CD4-positive, alpha-beta T cell treated with Interleukin-21 for 1 hour (primary cell): ENCODE measurements at regions not wholly inside any gene's neighbourhood (a gene's known extent, or its start where the extent isn't known, plus 50 kb on each side); places are given as distances from the start of the nearest gene placed in this dataset.
"Not testable (repeated sequence)": the region's sequence is repeated elsewhere in the genome, so short reads cannot be mapped to it uniquely, and the experiment has no call there.

ENCODE experiments used
- DNase-seq: peaks from one replicate; pipeline ENCODE4 v3.0.0-alpha.2; 2020

- DNase-seq: no peak
Observed at GRCh38 chr1:58180537-58180936, 366.0 kb downstream of the OMA1 start.

- DNase-seq: not testable (repeated sequence)
Observed at GRCh38 chr1:58169160-58169559, 377.4 kb downstream of the OMA1 start.

GRCh38 chr1:58167131-58167530 is 379.4 kb downstream of the OMA1 start:
- not testable (repeated sequence) for DNase-seq

DNA sequence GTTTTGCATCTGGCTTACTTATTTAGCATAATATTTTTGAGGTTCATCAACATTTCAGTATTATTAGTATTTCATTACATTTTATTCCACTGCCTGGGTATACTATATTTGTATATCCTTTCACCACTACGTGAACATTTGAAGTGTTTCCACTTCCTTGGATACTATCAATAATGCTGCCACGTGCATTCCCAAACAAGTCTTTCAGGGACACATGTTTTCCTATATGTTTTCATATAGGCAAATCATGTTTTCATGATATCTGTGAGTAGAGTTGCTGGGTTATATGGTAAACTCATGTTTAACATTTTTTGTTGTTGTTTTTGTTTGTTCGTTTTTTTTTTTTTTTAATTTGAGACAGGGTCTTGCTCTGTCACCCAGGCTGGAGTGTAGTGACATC is 380.1 kb downstream of the OMA1 start:
- DNase-seq: no peak

DNA sequence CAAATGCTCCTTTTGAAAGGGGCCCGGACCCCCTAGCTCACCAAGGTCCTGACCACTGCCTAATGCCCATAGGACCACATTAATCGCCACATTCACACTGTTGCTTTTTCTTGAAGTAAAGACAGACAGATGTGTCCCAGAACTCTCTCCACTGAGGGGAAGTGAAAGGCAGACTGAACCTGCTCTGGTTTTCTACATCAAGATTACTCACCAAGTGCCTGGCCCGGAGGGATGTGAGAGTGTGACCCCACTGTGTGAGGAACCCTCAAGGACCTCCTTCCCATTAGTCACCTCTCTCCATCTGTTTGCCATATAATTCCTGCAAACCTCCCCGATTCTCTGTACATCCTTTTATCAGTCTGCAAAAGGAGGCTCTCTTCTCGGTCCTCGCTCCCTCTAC is 381.5 kb downstream of the OMA1 start:
- DNase-seq: no peak

- no peak for DNase-seq
Observed at GRCh38 chr1:58162952-58163550, 383.5 kb downstream of the OMA1 start.

- no peak for DNase-seq
Observed at GRCh38 chr1:58159434-58159830, 387.1 kb downstream of the OMA1 start.

DNA sequence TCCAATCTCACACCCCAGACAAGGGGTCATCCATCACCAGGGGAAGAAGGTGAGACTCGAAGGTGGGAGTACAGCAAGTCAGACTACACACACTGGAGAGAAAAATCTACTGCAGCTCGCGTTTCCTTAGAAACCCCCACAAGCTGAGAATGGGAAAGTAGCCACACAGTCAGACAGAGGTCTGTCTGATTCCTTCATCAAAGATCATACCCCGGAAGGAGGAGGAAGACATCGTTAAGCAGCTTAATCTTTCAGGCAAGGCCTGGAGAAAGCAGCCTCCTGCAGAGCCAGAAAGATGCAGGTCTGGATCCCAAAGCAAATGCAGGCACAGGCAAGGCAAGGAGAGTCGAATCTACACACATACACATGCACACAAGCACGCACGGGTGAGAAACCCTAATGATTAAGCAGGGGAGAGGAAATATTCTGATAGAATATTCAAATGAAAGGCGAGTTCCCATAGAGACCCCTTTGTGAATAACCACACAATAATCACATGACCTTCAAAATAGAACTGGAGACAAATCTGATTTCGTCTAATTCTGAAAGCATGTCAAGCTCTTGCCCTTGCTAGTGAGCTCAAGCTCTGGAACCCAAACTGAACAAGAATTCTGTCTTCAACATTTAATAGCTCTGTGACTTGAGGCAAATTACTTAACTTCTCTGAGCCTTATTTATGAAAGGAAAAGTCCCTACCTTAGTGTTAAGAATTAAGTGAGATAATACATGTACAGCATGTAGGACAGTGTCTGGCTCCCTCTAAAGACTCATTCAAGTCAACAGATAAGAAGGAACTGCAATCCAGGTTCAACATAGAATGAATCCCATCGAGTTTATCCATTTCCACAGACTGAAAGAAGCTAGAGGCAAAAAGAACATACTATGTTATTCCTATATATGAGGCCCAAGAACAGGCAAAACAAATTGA is 387.8 kb downstream of the OMA1 start:
- DNase-seq: no peak

DNA sequence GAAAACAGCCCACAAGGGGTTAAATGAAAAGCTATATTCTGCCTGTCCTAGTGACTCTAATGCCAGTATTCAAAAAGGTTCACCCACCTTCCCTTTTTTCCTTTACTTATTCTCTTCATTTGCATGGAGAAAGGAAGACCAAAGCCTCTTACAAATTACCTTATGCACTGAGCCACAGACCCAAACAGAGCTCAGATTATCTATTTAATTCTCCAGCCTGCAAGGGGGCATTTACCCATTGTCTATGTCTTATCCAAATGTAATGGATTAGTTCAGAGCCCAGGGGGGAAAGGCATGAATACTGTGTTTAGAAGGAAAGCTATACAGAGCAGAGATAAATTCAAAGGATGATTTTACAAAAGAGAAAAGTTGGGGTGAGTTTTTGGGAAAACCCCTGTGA is 388.5 kb downstream of the OMA1 start:
- no peak for DNase-seq

DNA sequence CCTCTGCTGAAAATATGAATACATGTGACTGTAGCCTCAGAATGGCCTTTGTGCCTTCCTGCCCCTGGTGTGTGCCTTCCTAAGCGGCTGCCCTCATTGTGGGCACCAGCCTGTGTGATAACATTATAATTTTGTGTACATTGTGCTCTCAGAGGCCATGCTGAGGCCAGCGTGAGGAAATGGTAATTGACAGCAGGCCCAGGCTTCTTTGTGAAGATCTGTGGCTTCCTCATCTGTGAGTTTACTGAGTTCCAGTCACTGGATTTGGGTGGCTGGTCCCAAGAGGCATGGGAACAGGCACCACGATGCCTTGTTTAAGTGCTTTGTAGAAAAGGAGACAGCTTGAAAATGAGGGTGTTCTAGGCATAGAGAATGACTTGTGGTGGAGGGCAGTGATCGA is 389.3 kb downstream of the OMA1 start:
- DNase-seq: no peak

DNA sequence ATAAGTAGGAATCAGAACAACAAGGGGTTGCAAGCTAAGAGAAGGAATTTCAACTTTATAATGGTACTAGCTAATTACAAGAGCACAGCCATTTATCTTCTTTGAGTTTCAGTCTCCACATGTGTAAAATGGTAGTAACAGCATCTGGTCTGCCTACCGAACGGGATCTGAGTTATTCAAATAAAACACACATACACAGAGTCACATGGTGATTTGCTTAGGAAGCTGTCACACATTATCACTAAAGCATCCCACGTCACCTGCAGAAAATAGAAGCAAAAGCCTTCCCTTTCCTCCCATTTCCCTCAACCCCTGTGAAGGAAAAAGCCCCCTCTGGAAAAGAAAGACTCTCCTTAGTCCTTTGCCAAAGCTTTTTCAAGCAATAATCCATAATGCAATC is 389.7 kb downstream of the OMA1 start:
- DNase-seq: no peak

DNA sequence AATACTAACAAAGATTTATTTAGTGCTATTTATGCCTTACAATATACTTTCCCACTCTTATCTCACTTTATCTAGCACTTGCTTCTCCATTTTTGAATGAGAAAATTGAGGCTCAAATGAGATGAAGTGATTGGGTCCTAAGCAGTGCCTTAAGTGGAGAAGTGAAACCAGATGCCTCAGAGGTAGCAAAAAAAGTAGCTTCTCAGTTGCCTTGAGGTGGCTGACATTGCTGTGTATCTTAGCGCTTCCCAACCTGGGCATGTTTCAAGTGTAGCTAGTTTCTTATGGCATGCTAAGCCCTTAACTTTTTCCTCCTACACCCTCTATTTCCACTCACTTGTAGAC is 390.4 kb downstream of the OMA1 start:
- no peak for DNase-seq

DNA sequence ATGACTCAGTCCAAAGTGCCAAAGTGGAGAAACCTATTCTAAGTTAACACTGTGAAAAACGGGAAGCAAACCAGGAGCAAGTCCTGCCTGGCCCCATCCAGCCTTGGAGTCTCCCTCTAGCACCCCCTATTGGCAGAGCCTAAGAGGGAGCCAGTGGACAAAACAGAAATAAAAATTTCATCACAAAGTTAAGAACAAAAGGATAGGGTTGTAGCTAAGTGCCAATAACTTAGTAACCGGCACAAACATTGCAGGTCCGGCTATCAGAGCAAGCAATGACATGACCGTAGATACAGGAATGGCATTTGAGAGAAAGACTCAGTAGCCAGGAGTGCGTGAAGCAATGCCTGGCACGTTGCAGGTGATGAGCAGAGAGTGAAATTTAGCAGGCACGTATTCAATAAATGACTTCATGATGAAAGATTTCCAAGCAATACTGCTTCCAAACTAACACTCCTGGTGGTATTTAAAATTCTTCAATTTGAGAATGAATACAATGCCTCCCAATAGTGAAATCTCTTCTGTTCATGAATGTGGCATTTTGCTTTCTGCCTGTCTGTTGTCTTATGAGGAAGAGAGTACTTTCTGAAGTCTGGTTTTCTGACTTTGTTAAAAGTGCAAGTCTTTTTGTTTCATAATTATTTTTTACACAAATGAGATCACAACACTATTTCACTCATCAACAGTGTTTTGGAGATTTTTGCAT is 391.0 kb downstream of the OMA1 start:
- no peak for DNase-seq

DNA sequence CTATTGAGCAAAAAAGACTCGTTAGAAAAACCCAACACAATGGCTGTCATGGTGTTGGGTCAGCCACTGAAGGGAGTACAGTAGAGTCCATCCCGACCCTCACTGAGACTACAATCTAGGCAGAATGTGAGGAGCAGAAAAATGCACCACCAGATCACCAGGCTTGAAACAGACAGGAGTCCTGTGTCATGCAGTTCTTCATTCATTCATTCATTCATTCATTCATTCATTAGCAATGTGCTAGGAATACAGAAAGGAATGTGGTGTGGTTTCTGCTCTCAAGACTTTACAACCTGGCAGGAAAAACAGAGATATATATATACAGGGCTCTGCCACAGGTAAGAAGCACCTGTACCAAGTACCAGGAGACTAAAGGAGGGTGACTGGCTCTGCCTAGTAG is 392.3 kb downstream of the OMA1 start:
- no peak for DNase-seq

GRCh38 chr1:58152697-58153096 is 393.8 kb downstream of the OMA1 start:
- DNase-seq: no peak

GRCh38 chr1:58149271-58149812 is 397.2 kb downstream of the OMA1 start:
- DNase-seq: no peak

DNA sequence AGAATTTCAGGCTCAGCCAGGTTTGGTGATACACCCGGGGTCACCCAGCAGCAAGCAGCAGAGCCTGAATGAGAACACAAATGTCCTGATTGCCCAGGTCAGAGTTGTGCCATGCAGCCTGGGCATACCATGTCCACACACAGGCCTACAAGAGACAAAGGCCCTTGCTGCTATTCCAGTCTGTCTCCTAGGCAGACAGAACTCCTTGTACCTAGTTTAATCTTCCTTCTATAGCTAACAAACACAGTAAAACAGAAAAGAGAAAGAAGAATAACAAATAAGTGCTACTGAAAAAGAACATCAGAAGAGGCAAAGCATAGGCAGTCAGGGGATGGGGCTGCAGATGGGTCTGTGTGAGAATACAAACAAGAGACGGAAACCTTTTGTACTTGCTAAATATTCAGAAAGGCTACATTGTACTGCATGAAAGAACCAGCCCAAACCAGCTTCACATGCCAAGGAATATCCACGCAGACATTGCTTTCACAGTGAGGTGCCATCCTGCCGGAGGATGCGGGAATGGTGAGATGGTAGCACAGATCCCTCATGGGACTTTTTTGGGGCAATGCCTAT is 401.7 kb downstream of the OMA1 start:
- no peak for DNase-seq

DNA sequence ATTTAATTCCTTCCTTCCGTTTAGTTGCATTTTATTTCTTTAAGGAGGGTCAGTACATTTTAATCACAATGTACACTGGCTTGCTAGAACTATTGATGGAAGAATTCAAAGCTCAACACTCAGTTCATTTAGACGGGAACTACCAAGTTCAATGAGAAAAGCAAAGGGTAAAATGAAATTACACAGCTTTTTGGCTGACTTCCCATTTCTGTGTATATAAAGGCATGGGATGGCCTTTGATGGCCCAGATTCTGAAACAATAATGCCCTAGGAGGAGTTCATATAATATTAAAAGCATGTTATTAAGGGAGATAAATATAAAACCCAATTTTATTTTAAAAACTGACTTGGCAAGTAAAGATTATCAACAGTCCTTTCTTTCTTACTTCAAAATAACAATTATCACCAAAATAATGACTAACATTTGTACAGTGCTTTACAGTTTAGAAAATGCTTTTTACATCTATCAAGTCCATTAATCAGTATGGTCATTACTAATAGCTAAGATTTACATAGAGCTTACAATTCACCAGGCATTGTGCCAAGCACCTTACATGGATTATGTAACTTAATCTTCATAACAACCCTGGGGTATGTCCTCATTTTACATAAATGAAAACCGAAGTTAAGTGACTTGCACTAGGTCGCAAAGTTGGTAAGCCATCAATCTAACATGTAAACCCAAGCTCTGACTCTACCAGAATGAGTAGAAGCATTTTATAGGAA is 402.4 kb downstream of the OMA1 start:
- DNase-seq: no peak

DNA sequence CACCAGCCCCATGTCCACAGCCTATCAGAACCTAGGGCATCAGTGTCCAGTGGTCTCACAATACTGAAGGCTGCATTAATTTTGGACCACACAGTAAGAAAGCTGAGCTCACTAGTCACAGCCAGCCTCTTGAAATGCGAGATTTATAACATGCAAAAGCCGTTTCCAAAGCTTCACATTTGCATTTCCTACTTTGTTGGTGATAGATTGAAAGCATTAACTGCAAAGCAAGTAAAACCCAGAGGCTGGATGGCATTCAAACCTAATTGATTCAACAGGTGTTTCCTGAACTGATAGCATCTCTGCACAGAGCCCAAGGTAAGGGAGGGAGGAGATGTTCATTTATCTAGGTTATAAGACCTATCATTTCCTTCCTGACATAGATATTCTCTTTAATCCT is 410.1 kb downstream of the OMA1 start:
- DNase-seq: no peak

GRCh38 chr1:58135821-58136321 is 410.7 kb downstream of the OMA1 start:
- no peak for DNase-seq

- no peak for DNase-seq
Observed at GRCh38 chr1:58133562-58133961, 413.0 kb downstream of the OMA1 start.

DNA sequence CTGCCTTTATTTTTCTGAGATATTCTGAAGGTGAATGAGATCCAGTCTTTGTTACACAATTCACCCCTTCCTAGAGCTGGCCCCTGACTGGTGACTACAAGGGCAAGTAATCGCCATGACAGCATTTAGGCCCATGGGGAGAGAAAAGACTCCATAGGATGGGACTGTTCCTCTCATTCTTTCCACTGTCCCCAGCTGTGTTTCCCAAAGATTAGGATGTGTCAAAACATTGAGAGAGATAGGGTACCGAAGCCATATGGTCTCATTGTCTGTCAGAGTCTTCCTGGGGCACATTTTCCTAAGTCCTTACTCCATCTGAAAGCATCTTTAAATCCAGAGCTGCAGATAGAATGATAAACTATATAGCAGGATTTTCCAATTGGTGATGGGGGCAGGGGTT is 423.5 kb downstream of the OMA1 start:
- DNase-seq: no peak

- no peak for DNase-seq
Observed at GRCh38 chr1:58119971-58120370, 426.6 kb downstream of the OMA1 start.
